Gastrocnemius medialis (tissue), 4 donors: ENCODE measurements at regions not wholly inside any gene's neighbourhood (a gene's known extent, or its start where the extent isn't known, plus 50 kb on each side); places are given as distances from the start of the nearest gene placed in this dataset.

Source experiments
- CTCF ChIP-seq, 5 experiments: fragments of 450-650 bp in 3 of 5; fragments of 200-600 bp in 2 of 5; sonication (generic) in 2 of 5; IDR thresholded peaks in 4 of 5; conservative IDR thresholded peaks in 1 of 5; 1 replicate in 4 of 5; 2 replicates in 1 of 5; pipeline ENCODE4 v1.5.1; 2016 to 2019; ENCODE audit warnings: antibody characterized with exemption in 5 of 5, mild to moderate bottlenecking in 3 of 5, moderate library complexity in 3 of 5
- POLR2A ChIP-seq, 2 donors: fragments of 450-650 bp; IDR thresholded peaks; one replicate each; pipeline ENCODE4 v1.6.1; 2017; ENCODE audit warnings: antibody characterized with exemption in 2 of 2, mild to moderate bottlenecking in 2 of 2, moderate library complexity in 2 of 2

GRCh38 chr12:34097213-34097612 lies 74.9 kb downstream of the ALG10 start:
- TF ChIP-seq POLR2A (IDR thresholded peaks at IDR 0.05) (no peak), CTCF (IDR thresholded peaks at IDR 0.05 in 4 of 5, conservative IDR thresholded peaks at IDR 0.05 in 1 of 5) (no peak)
